ENCODE measurements at regions not wholly inside any gene's neighbourhood (a gene's known extent, or its start where the extent isn't known, plus 50 kb on each side); places are given as distances from the start of the nearest gene placed in this dataset.

DNA sequence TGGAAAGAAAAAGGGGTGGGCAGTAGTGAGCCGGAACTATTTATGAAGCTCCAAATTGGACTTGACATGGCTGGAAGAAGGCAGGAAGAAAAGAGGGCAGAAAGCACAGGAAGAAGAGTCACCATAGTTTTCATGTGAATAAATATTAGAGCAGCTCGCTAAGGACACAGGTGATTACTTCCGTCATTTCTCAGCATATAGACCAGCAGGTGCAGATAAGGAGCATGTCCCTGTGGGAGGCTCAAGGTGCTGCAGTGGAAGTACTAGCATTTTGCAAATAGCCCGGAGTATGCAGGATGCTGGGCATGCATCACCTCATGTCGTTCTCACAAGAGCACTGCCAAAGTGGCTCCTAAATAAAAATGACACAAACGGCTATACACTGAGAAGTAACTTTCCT lies 71.3 kb upstream of the HTR4 start:
- Histone ChIP-seq H3K9me2 (no peaks in the 10 kb centered on the region), H2AFZ (ENCODE audit: low read depth) (no peak overlapping the region), H3K4me3 (ENCODE audit: low read depth in 2 of 2, low read length in 1 of 2) (no peak overlapping the region), H3K27ac (ENCODE audit: low read depth in 2 of 2, low read length in 1 of 2) (no peak overlapping the region), H3F3A (replicated peaks; ENCODE audit: insufficient read depth) (peaks cover 7% of the 10 kb centered on the region), H3K4me2 (no peak overlapping the region), H3K27me3 (ENCODE audit: insufficient read depth) (no peaks in the 10 kb centered on the region; the same call in 1 of the 2 replicates), H3K79me2 (ENCODE audit: insufficient read depth) (no peaks in the 10 kb centered on the region), H3K9ac (no peak overlapping the region), H3K9me3 (no peaks in the 10 kb centered on the region), H3K36me3 (replicated peaks in 1 of 2; ENCODE audit: control insufficient read depth in 1 of 2, insufficient read depth in 2 of 2, low read length in 1 of 2) (no peaks in the 10 kb centered on the region), H3K4me1 (ENCODE audit: control insufficient read depth in 1 of 2, insufficient read depth in 2 of 2, low read depth in 1 of 2, low read length in 1 of 2) (peaks cover 0 to 3% of the 10 kb centered on the region in 2 experiments; a peak in 1 of 4 replicates), H4K20me1 (ENCODE audit: insufficient read depth) (no peaks in the 10 kb centered on the region)
- ChIA-PET POLR2A (no interaction called here), CTCF (interaction anchor here (1.3 to 20.1 kb wide), 7 partner anchors 38 to 546 kb away, joined by 3 to 704 read pairs (median 8); no protein-coding TSS in a partner anchor)
- TF ChIP-seq, protein P1, sequence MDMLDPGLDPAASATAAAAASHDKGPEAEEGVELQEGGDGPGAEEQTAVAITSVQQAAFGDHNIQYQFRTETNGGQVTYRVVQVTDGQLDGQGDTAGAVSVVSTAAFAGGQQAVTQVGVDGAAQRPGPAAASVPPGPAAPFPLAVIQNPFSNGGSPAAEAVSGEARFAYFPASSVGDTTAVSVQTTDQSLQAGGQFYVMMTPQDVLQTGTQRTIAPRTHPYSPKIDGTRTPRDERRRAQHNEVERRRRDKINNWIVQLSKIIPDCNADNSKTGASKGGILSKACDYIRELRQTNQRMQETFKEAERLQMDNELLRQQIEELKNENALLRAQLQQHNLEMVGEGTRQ (IDR thresholded peaks at IDR 0.05; ENCODE audit: borderline replicate concordance, low read depth, low read length) = no peak
- TF ChIP-seq ZBTB33 (IDR thresholded peaks at IDR 0.05; ENCODE audit: borderline replicate concordance, low read depth) = no peak
- TF ChIP-seq TEAD4 (IDR thresholded peaks at IDR 0.05; ENCODE audit: borderline replicate concordance, insufficient read depth) = no peak
- no peak for DNase-seq
- WGBS (ENCODE audit: low lambda C conversion rate) = 63% methylated on average over 6 of the region's 6 CpGs

GRCh38 chr5:148729182-148729581 lies 74.9 kb upstream of the HTR4 start:
- Histone ChIP-seq H2AFZ (ENCODE audit: low read depth) (no peak overlapping the region), H3K36me3 (replicated peaks in 1 of 2; ENCODE audit: control insufficient read depth in 1 of 2, insufficient read depth in 2 of 2, low read length in 1 of 2) (no peaks in the 10 kb centered on the region), H3K4me1 (ENCODE audit: control insufficient read depth in 1 of 2, insufficient read depth in 2 of 2, low read depth in 1 of 2, low read length in 1 of 2) (peaks cover 0 to 15% of the 10 kb centered on the region in 2 experiments; a peak in 3 of 4 replicates), H3K4me3 (ENCODE audit: low read depth in 2 of 2, low read length in 1 of 2) (no peak overlapping the region), H3K27me3 (ENCODE audit: insufficient read depth) (no peaks in the 10 kb centered on the region; the same call in 1 of the 2 replicates), H3K9me3 (no peaks in the 10 kb centered on the region), H3K79me2 (ENCODE audit: insufficient read depth) (no peaks in the 10 kb centered on the region), H3K9ac (no peak overlapping the region), H3K4me2 (no peak overlapping the region), H4K20me1 (ENCODE audit: insufficient read depth) (no peaks in the 10 kb centered on the region), H3F3A (replicated peaks; ENCODE audit: insufficient read depth) (peaks cover 19% of the 10 kb centered on the region), H3K27ac (ENCODE audit: low read depth in 2 of 2, low read length in 1 of 2) (peak overlapping the region in 1 of 2 experiments; percentile 56; a peak in 1 of 4 replicates), H3K9me2 (no peaks in the 10 kb centered on the region)
- ChIA-PET CTCF (interaction anchor here (0.6 to 20.1 kb wide), 21 partner anchors 8 to 772 kb away, joined by 3 to 704 read pairs (median 15); partner anchors contain the start of gene HTR4), POLR2A (no interaction called here)
- TF ChIP-seq SMC3 (IDR thresholded peaks at IDR 0.05; ENCODE audit: low read depth, low read length) = peak; percentile 45
- no peak for TF ChIP-seq TAF1 (IDR thresholded peaks at IDR 0.05; ENCODE audit: borderline replicate concordance, low read depth, low read length)
- TF ChIP-seq POLR2AphosphoS5 (IDR thresholded peaks at IDR 0.05; ENCODE audit: low read depth, low read length) = no peak
- peak; percentile 45 for TF ChIP-seq CTCF (IDR thresholded peaks at IDR 0.05)
- TF ChIP-seq RAD21 (IDR thresholded peaks at IDR 0.05; ENCODE audit: low read length) = peak; percentile 58
- peak; percentile 12 for DNase-seq
